ENCODE measurements at regions not wholly inside any gene's neighbourhood (a gene's known extent, or its start where the extent isn't known, plus 50 kb on each side); places are given as distances from the start of the nearest gene placed in this dataset.

GRCh38 chr5:133854554-133854953 is 113.9 kb downstream of the C5orf15 start:
- Mint-ChIP-seq H3K27me3 (peaks cover 7% of the 10 kb centered on the region), H3K4me1 (peaks cover 7% of the 10 kb centered on the region), H3K27ac (no peak overlapping the region), H3K4me3 (no peak overlapping the region), H3K36me3 (ENCODE audit: low read depth) (no peaks in the 10 kb centered on the region), H3K9me3 (ENCODE audit: low read depth) (no peaks in the 10 kb centered on the region)
- no peak for DNase-seq
- intact Hi-C loops (cut with DNase I, micrococcal nuclease): no loop called here
- CTCF ChIA-PET: interaction anchor here (0.9 kb wide), 1 partner anchor 257 kb away, joined by 3 read pairs; no protein-coding TSS in a partner anchor
- no peak for ATAC-seq
- POLR2A ChIA-PET: no interaction called here

DNA sequence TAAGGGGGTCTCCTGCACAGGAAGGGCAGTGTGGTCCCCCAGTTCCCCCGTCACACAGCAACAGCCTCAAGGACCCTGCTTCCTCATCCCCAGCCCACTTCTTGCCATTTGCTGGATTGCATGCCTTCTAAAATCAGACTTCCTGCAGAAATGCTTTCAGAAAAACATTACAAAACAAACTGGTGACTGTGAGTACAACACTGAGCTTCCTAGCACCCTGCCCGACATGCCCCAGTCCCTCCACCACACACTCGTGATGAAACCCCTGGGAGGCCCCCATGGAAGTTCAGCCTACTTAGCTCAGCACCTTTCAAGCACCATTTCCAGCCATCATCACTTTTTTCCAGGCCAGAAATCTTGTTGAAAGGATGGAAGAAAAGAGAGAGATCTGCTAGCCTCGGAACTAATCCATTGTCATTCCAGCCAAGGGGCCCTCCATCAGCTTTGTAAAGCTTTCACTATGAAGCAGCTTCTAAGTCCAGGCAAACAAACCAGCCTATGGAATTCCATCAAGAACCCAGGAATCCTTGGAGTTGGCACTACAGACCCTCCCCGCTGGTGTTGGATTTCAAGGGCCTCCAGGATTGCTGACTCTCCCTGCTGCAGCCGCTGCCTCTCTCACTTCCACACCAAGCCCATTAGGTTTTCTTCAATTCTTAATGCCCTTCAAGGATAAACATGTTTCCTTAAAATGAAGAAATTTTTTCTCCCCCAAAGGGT is 114.6 kb downstream of the C5orf15 start:
- H3K36me3 Mint-ChIP-seq (ENCODE audit: low read depth): no peaks in the 10 kb centered on the region
- CTCF ChIA-PET: interaction anchor here (0.9 kb wide), 2 partner anchors 106 to 258 kb away, joined by 3 read pairs; no protein-coding TSS in a partner anchor
- no peak overlapping the region for H3K4me3 Mint-ChIP-seq
- DNase-seq: no peak
- intact Hi-C loops (cut with DNase I, micrococcal nuclease): no loop called here
- H3K9me3 Mint-ChIP-seq (ENCODE audit: low read depth): no peaks in the 10 kb centered on the region
- peaks cover 7% of the 10 kb centered on the region for H3K27me3 Mint-ChIP-seq
- H3K4me1 Mint-ChIP-seq: peaks cover 2% of the 10 kb centered on the region
- ATAC-seq: no peak
- POLR2A ChIA-PET: no interaction called here
- no peak overlapping the region for H3K27ac Mint-ChIP-seq

GRCh38 chr5:133851521-133851920 is 116.9 kb downstream of the C5orf15 start:
- DNase-seq (no peak), ATAC-seq (no peak)
- ChIA-PET CTCF (interaction anchor here (1.4 to 1.5 kb wide), 2 partner anchors 9 to 18 kb away, joined by 6 read pairs; no protein-coding TSS in a partner anchor), POLR2A (no interaction called here)
- Mint-ChIP-seq H3K4me1 (peaks cover 5% of the 10 kb centered on the region), H3K36me3 (ENCODE audit: low read depth) (no peaks in the 10 kb centered on the region), H3K4me3 (no peak overlapping the region), H3K27ac (no peak overlapping the region), H3K27me3 (peaks cover 9% of the 10 kb centered on the region), H3K9me3 (ENCODE audit: low read depth) (no peaks in the 10 kb centered on the region)
- intact Hi-C loops (cut with DNase I, micrococcal nuclease): no loop called here

- intact Hi-C loops (cut with DNase I, micrococcal nuclease): no loop called here
- Mint-ChIP-seq H3K9me3 (ENCODE audit: low read depth) (no peaks in the 10 kb centered on the region), H3K4me3 (no peak overlapping the region), H3K4me1 (peaks cover 5% of the 10 kb centered on the region), H3K27me3 (peaks cover 9% of the 10 kb centered on the region), H3K36me3 (ENCODE audit: low read depth) (no peaks in the 10 kb centered on the region), H3K27ac (no peak overlapping the region)
- ChIA-PET POLR2A (no interaction called here), CTCF (interaction anchor here (0.7 to 1.5 kb wide), 2 partner anchors 10 to 104 kb away, joined by 3 to 6 read pairs; no protein-coding TSS in a partner anchor)
- no peak for ATAC-seq
- no peak for DNase-seq
Measured at GRCh38 chr5:133850811-133851210, 117.6 kb downstream of the C5orf15 start.

GRCh38 chr5:133849116-133849515 is 119.3 kb downstream of the C5orf15 start:
- H3K27ac Mint-ChIP-seq: no peak overlapping the region
- H3K4me3 Mint-ChIP-seq: no peak overlapping the region

DNA sequence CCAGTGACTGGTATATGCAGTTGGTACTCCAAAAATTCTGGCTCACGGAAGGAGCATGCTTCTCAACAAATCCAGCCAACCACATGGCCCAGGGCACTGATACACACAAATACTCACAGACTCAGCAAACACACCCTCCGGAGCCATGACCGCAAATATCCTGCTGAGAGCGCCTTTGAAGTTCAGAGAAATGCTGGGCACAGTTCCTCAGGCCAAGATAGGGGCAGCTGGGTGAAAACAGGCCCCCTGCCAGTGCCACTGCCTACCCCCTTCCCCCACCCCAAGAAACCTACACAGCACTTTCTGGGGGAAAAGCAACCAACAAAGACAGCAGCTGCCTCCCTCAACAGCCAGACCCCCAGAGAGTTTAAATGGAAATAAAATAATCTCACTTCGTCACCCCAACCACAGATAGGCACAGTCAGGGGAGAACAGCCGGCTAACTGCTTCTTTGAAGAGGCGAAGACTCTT is 120.0 kb downstream of the C5orf15 start:
- ChIA-PET POLR2A (no interaction called here), CTCF (interaction anchor here (1.1 to 1.6 kb wide), 2 partner anchors 21 to 95 kb away, joined by 3 to 5 read pairs; no protein-coding TSS in a partner anchor)
- Mint-ChIP-seq H3K27me3 (peaks cover 6% of the 10 kb centered on the region), H3K36me3 (ENCODE audit: low read depth) (no peaks in the 10 kb centered on the region), H3K4me1 (peaks cover 5% of the 10 kb centered on the region), H3K4me3 (no peak overlapping the region), H3K9me3 (ENCODE audit: low read depth) (no peaks in the 10 kb centered on the region), H3K27ac (no peak overlapping the region)
- no peak for DNase-seq
- ATAC-seq: no peak
- intact Hi-C loops (cut with DNase I, micrococcal nuclease): no loop called here

More at GRCh38 chr5:133849116-133849515, 119.3 kb downstream of the C5orf15 start:
- Mint-ChIP-seq H3K27me3 (peaks cover 9% of the 10 kb centered on the region), H3K4me1 (peaks cover 5% of the 10 kb centered on the region), H3K36me3 (ENCODE audit: low read depth) (no peaks in the 10 kb centered on the region), H3K9me3 (ENCODE audit: low read depth) (no peaks in the 10 kb centered on the region)
- DNase-seq (no peak), ATAC-seq (no peak)
- intact Hi-C loops (cut with DNase I, micrococcal nuclease): no loop called here
- ChIA-PET CTCF (interaction anchor here (0.6 to 1.6 kb wide), 2 partner anchors 20 to 21 kb away, joined by 3 to 5 read pairs; no protein-coding TSS in a partner anchor), POLR2A (no interaction called here)

- H3K4me3 Mint-ChIP-seq: no peak overlapping the region
- ChIA-PET CTCF (interaction anchor here (1.1 kb wide), 1 partner anchor 95 kb away, joined by 3 read pairs; no protein-coding TSS in a partner anchor), POLR2A (no interaction called here)
- H3K36me3 Mint-ChIP-seq (ENCODE audit: low read depth): no peaks in the 10 kb centered on the region
- H3K9me3 Mint-ChIP-seq (ENCODE audit: low read depth): no peaks in the 10 kb centered on the region
- DNase-seq (no peak), ATAC-seq (no peak)
- intact Hi-C loops (cut with DNase I, micrococcal nuclease): no loop called here
- peaks cover 5% of the 10 kb centered on the region for H3K4me1 Mint-ChIP-seq
- H3K27me3 Mint-ChIP-seq: peaks cover 4% of the 10 kb centered on the region
- no peak overlapping the region for H3K27ac Mint-ChIP-seq
Measured at GRCh38 chr5:133847886-133848285, 120.5 kb downstream of the C5orf15 start.

GRCh38 chr5:133847301-133847700 is 121.1 kb downstream of the C5orf15 start:
- Mint-ChIP-seq H3K36me3 (ENCODE audit: low read depth) (no peaks in the 10 kb centered on the region), H3K9me3 (ENCODE audit: low read depth) (no peaks in the 10 kb centered on the region), H3K27ac (no peak overlapping the region), H3K4me1 (peaks cover 5% of the 10 kb centered on the region), H3K27me3 (peaks cover 3% of the 10 kb centered on the region), H3K4me3 (no peak overlapping the region)
- ChIA-PET POLR2A (no interaction called here), CTCF (interaction anchor here (1.8 kb wide), 1 partner anchor 23 kb away, joined by 5 read pairs; no protein-coding TSS in a partner anchor)
- intact Hi-C loops (cut with DNase I, micrococcal nuclease): no loop called here
- DNase-seq: no peak
- ATAC-seq: no peak

DNA sequence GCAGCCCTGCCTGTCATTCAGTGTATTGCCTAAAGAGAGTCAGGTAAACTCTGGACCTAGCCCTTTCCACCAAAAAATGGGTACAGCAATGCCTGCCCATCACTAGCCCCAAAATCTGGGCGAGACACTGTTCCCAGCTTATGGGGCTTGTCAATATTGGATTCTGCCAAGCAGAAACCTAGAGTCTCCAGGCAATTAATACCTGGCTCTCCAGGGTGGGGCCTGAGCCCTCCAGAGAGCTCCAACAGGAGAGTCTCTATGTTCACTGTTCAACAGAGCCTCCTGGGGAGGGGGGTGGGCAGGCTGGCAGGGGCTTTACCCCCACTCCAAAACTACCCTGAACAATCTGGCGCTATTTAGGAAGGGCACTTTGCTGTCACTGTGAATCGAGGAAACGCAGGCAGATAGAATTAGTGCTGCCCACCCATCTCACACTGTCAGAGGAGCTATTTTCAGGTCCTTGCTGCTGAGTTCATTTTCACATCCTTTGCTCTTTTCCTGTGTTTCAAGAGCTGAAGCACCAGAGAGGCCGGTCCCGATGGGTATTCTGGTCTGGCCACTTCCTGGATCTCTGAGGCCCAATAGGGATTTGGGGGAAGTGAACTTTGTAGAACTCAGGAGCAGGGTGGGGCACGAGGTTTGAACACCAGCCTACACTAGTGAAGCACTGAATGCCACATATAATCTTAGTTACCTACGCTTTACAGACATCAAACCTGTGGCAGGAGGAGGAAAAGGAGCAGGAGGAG is 121.8 kb downstream of the C5orf15 start:
- Mint-ChIP-seq H3K27me3 (peaks cover 2% of the 10 kb centered on the region), H3K9me3 (ENCODE audit: low read depth) (no peaks in the 10 kb centered on the region), H3K4me1 (peaks cover 5% of the 10 kb centered on the region), H3K27ac (no peak overlapping the region), H3K36me3 (ENCODE audit: low read depth) (no peaks in the 10 kb centered on the region), H3K4me3 (no peak overlapping the region)
- intact Hi-C loops (cut with DNase I, micrococcal nuclease): no loop called here
- CTCF ChIA-PET: interaction anchor here (1.8 kb wide), 1 partner anchor 23 kb away, joined by 5 read pairs; no protein-coding TSS in a partner anchor
- POLR2A ChIA-PET: no interaction called here
- ATAC-seq (no peak), DNase-seq (no peak)

- ATAC-seq (no peak), DNase-seq (no peak)
- peaks cover 2% of the 10 kb centered on the region for H3K27me3 Mint-ChIP-seq
- intact Hi-C loops (cut with DNase I, micrococcal nuclease): no loop called here
- no peaks in the 10 kb centered on the region for H3K9me3 Mint-ChIP-seq (ENCODE audit: low read depth)
- POLR2A ChIA-PET: no interaction called here
- no peaks in the 10 kb centered on the region for H3K36me3 Mint-ChIP-seq (ENCODE audit: low read depth)
- H3K4me1 Mint-ChIP-seq: peaks cover 5% of the 10 kb centered on the region
- CTCF ChIA-PET: interaction anchor here (0.6 to 0.7 kb wide), 2 partner anchors 79 to 284 kb away, joined by 3 read pairs; no protein-coding TSS in a partner anchor
- H3K27ac Mint-ChIP-seq: no peak overlapping the region
- H3K4me3 Mint-ChIP-seq: no peak overlapping the region
Measured at GRCh38 chr5:133845271-133845670, 123.2 kb downstream of the C5orf15 start.

DNA sequence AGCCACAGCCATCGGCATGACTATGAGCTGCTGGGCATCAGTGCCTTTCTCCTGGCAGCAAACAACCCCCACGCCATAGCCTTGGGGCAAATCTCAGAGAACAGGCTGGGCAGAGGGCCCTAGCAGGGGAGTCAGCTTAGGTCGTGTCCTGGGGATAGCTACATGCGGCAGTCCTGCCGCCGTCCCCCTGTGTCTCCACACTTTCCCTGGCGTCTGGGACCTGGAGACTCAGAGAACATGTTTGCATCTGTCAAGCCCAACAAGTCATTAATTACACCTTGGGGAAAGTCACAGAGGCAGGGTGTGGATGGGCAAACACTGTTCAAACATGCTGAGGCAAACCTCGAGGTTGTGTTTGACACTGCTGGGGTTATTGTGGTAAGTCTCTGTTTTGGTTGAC is 123.6 kb downstream of the C5orf15 start:
- peaks cover 5% of the 10 kb centered on the region for H3K4me1 Mint-ChIP-seq
- POLR2A ChIA-PET: no interaction called here
- intact Hi-C loops (cut with DNase I, micrococcal nuclease): no loop called here
- DNase-seq (no peak), ATAC-seq (no peak)
- H3K36me3 Mint-ChIP-seq (ENCODE audit: low read depth): no peaks in the 10 kb centered on the region
- H3K27me3 Mint-ChIP-seq: peaks cover 3% of the 10 kb centered on the region
- no peak overlapping the region for H3K4me3 Mint-ChIP-seq
- no peaks in the 10 kb centered on the region for H3K9me3 Mint-ChIP-seq (ENCODE audit: low read depth)
- CTCF ChIA-PET: interaction anchor here (0.6 to 0.7 kb wide), 2 partner anchors 168 to 284 kb away, joined by 3 read pairs; no protein-coding TSS in a partner anchor
- no peak overlapping the region for H3K27ac Mint-ChIP-seq
